Upper lobe of left lung (tissue), 4 donors: ENCODE measurements at regions not wholly inside any gene's neighbourhood (a gene's known extent, or its start where the extent isn't known, plus 50 kb on each side); places are given as distances from the start of the nearest gene placed in this dataset.

ENCODE experiments used
- POLR2A ChIP-seq, 4 donors: fragments of 450-650 bp; IDR thresholded peaks; one replicate each; pipeline ENCODE4 v1.5.1; 2016 to 2017; ENCODE audit warnings: antibody characterized with exemption in 4 of 4, mild to moderate bottlenecking in 2 of 4
- TF ChIP-seq, protein P1 (sequence below), 6 experiments: fragments of 450-650 bp in 4 of 6; fragments of 200-600 bp in 2 of 6; sonication (generic) in 2 of 6; IDR thresholded peaks; one replicate each; pipeline ENCODE4 v1.5.1; 2016 to 2019; ENCODE audit warnings: antibody characterized with exemption in 6 of 6

DNA sequence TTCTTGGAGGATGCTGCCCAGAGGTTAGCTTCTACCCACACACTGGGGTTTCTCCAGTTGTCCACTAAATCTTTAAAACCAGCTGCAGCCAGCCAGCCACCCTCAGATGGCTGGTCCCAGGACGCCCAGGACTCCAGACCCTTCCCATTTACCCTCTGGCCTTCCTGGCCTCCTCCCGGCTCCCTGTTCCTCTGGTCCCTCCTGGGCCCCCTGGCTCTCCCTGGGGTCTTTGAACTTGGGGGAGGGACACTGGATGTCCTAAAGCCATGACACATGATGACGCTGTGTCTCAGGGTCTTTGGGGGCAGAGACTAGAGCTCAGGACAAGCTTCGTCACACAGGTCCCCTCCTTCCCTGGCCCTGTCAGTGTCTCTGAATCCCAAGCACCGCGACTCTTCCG, 201.1 kb upstream of the HDAC4 start:
- TF ChIP-seq, protein P1, sequence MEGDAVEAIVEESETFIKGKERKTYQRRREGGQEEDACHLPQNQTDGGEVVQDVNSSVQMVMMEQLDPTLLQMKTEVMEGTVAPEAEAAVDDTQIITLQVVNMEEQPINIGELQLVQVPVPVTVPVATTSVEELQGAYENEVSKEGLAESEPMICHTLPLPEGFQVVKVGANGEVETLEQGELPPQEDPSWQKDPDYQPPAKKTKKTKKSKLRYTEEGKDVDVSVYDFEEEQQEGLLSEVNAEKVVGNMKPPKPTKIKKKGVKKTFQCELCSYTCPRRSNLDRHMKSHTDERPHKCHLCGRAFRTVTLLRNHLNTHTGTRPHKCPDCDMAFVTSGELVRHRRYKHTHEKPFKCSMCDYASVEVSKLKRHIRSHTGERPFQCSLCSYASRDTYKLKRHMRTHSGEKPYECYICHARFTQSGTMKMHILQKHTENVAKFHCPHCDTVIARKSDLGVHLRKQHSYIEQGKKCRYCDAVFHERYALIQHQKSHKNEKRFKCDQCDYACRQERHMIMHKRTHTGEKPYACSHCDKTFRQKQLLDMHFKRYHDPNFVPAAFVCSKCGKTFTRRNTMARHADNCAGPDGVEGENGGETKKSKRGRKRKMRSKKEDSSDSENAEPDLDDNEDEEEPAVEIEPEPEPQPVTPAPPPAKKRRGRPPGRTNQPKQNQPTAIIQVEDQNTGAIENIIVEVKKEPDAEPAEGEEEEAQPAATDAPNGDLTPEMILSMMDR (IDR thresholded peaks at IDR 0.05), result no peak
- TF ChIP-seq POLR2A (IDR thresholded peaks at IDR 0.05), result no peak
